Smooth muscle cell (in vitro differentiated cells): ENCODE measurements at regions not wholly inside any gene's neighbourhood (a gene's known extent, or its start where the extent isn't known, plus 50 kb on each side); places are given as distances from the start of the nearest gene placed in this dataset.

Experiments
- DNase-seq: peaks from one replicate; lab custom pipeline; 2025; ENCODE audit not compliant: unreplicated experiment; lab: John Stamatoyannopoulos, UW
- H2AFZ ChIP-seq: fragments of 200-600 bp; sonication (generic); 2 replicates; pipeline ENCODE4 v1.6.0; 2016; ENCODE audit warnings: antibody characterized with exemption, low read depth, mild to moderate bottlenecking
- H3F3A ChIP-seq: fragments of 200-600 bp; sonication (generic); 2 replicates; pipeline ENCODE4 v1.6.0; 2017; ENCODE audit warnings: antibody characterized with exemption, low read depth
- H3K27ac ChIP-seq: fragments of 200-600 bp; sonication (generic); 2 replicates; pipeline ENCODE4 v1.5.1; 2016; ENCODE audit warnings: low read depth, mild to moderate bottlenecking
- H3K27me3 ChIP-seq: fragments of 200-600 bp; sonication (generic); 2 replicates; pipeline ENCODE4 v1.6.1; 2016; ENCODE audit warnings: low read depth, mild to moderate bottlenecking
- H3K36me3 ChIP-seq: fragments of 200-600 bp; sonication (generic); 2 replicates; pipeline ENCODE4 v1.5.1; 2016; ENCODE audit warnings: low read depth
- H3K4me1 ChIP-seq: fragments of 200-600 bp; sonication (generic); 2 replicates; pipeline ENCODE4 v1.5.1; 2016; ENCODE audit warnings: low read depth
- H3K4me2 ChIP-seq: fragments of 200-600 bp; sonication (generic); 2 replicates; pipeline ENCODE4 v1.6.0; 2016; ENCODE audit warnings: mild to moderate bottlenecking
- H3K4me3 ChIP-seq: fragments of 200-600 bp; sonication (generic); 2 replicates; pipeline ENCODE4 v1.5.1; 2016; ENCODE audit warnings: mild to moderate bottlenecking
- H3K79me2 ChIP-seq: fragments of 200-600 bp; sonication (generic); 2 replicates; pipeline ENCODE4 v1.6.0; 2016; ENCODE audit warnings: low read depth, mild to moderate bottlenecking
- H3K9ac ChIP-seq: fragments of 200-600 bp; sonication (generic); 2 replicates; pipeline ENCODE4 v1.6.0; 2016; ENCODE audit warnings: low read depth
- H3K9me3 ChIP-seq: fragments of 200-600 bp; sonication (generic); replicated peaks from 2 replicates; pipeline ENCODE4 v1.5.1; 2016; ENCODE audit warnings: low read depth
- H4K20me1 ChIP-seq: fragments of 200-600 bp; sonication (generic); 2 replicates; pipeline ENCODE4 v1.6.0; 2016; ENCODE audit warnings: low read depth
- CTCF ChIP-seq: fragments of 200-600 bp; sonication (generic); IDR thresholded peaks from 2 replicates; pipeline ENCODE4 v1.5.1; 2017; ENCODE audit warnings: borderline replicate concordance, mild to moderate bottlenecking, antibody characterized with exemption; ENCODE audit not compliant: insufficient read depth, poor library complexity, severe bottlenecking
- WGBS: methylation state at CpG from one replicate; pipeline ENCODE4 v1.1.7; 2016; ENCODE audit warnings: low lambda C conversion rate; 5-methylcytosine and 5-hydroxymethylcytosine counted together

GRCh38 chr7:118330388-118330787 is 105.9 kb downstream of the ANKRD7 start:
- H4K20me1 ChIP-seq = no peaks in the 10 kb centered on the region
- H3K27me3 ChIP-seq = no peaks in the 10 kb centered on the region
- WGBS = 53% methylated on average over 3 of the region's 3 CpGs
- TF ChIP-seq CTCF = no peak
- peak overlapping the region; percentile 9 for H3K27ac ChIP-seq
- no peaks in the 10 kb centered on the region for H3K36me3 ChIP-seq
- peak overlapping the region; percentile 32 for H3K4me2 ChIP-seq
- no peak for DNase-seq
- H3K79me2 ChIP-seq = no peaks in the 10 kb centered on the region
- H3K9me3 ChIP-seq = no peaks in the 10 kb centered on the region
- peaks cover 4% of the 10 kb centered on the region for H3K4me1 ChIP-seq
- no peak overlapping the region for H3K9ac ChIP-seq
- no peaks in the 10 kb centered on the region for H3F3A ChIP-seq
- no peak overlapping the region for H2AFZ ChIP-seq
- H3K4me3 ChIP-seq = no peak overlapping the region

- no peak overlapping the region for H3K4me2 ChIP-seq
- H4K20me1 ChIP-seq = no peaks in the 10 kb centered on the region
- no peak overlapping the region for H3K9ac ChIP-seq
- H3K27ac ChIP-seq = no peak overlapping the region
- no peaks in the 10 kb centered on the region for H3K79me2 ChIP-seq
- no peaks in the 10 kb centered on the region for H3K9me3 ChIP-seq
- no peak for TF ChIP-seq CTCF
- H3K36me3 ChIP-seq = no peaks in the 10 kb centered on the region
- no peaks in the 10 kb centered on the region for H3F3A ChIP-seq
- no peaks in the 10 kb centered on the region for H3K4me1 ChIP-seq
- no peak overlapping the region for H2AFZ ChIP-seq
- no peaks in the 10 kb centered on the region for H3K27me3 ChIP-seq
- no peak for DNase-seq
- no peak overlapping the region for H3K4me3 ChIP-seq
Measured at GRCh38 chr7:118346748-118347147, 122.2 kb downstream of the ANKRD7 start.

GRCh38 chr7:118349604-118350003 is 125.1 kb downstream of the ANKRD7 start:
- WGBS = 71% methylated on average over 1 of the region's 1 CpG
- H4K20me1 ChIP-seq = no peaks in the 10 kb centered on the region

More at GRCh38 chr7:118349604-118350003, 125.1 kb downstream of the ANKRD7 start:
- Histone ChIP-seq H3K4me1 (no peaks in the 10 kb centered on the region), H3K4me2 (no peak overlapping the region), H3K4me3 (no peak overlapping the region), H3K9ac (no peak overlapping the region), H3K9me3 (no peaks in the 10 kb centered on the region), H3K27me3 (no peaks in the 10 kb centered on the region), H3K79me2 (no peaks in the 10 kb centered on the region), H3F3A (no peaks in the 10 kb centered on the region), H3K27ac (no peak overlapping the region), H3K36me3 (no peaks in the 10 kb centered on the region), H2AFZ (no peak overlapping the region)
- TF ChIP-seq CTCF = no peak
- no peak for DNase-seq
